ENCODE measurements at regions not wholly inside any gene's neighbourhood (a gene's known extent, or its start where the extent isn't known, plus 50 kb on each side); places are given as distances from the start of the nearest gene placed in this dataset.

- no peak overlapping the region for H3K4me2 ChIP-seq (ENCODE audit: low read length)
- TF ChIP-seq CTCF (IDR thresholded peaks at IDR 0.05; ENCODE audit: low read depth, low read length, poor library complexity, severe bottlenecking) (no peak), EZH2phosphoT487 (IDR thresholded peaks at IDR 0.05; ENCODE audit: borderline replicate concordance, low read length) (no peak)
- no peak overlapping the region for H3K4me3 ChIP-seq (ENCODE audit: low read length)
- H3K4me1 ChIP-seq (ENCODE audit: control insufficient read depth, low read length): no peaks in the 10 kb centered on the region
- no peaks in the 10 kb centered on the region for H3K79me2 ChIP-seq (ENCODE audit: control insufficient read depth, low read length)
- no peaks in the 10 kb centered on the region for H3K9me3 ChIP-seq (ENCODE audit: control insufficient read depth, insufficient read depth, low read length)
- H3K27ac ChIP-seq (ENCODE audit: low read depth, low read length): no peak overlapping the region
- H3K36me3 ChIP-seq (ENCODE audit: control insufficient read depth, low read length): no peaks in the 10 kb centered on the region
- no peaks in the 10 kb centered on the region for H3F3A ChIP-seq (ENCODE audit: control insufficient read depth, insufficient read depth)
- H3K27me3 ChIP-seq (ENCODE audit: control insufficient read depth, low read length): no peaks in the 10 kb centered on the region
- H3K9me2 ChIP-seq (replicated peaks; ENCODE audit: control insufficient read depth, low read length): no peaks in the 10 kb centered on the region
- H4K20me1 ChIP-seq (ENCODE audit: control insufficient read depth, insufficient read depth, low read depth, low read length): no peaks in the 10 kb centered on the region
Measured at GRCh38 chr12:111293266-111294009, 75.5 kb downstream of the PHETA1 start.

DNA sequence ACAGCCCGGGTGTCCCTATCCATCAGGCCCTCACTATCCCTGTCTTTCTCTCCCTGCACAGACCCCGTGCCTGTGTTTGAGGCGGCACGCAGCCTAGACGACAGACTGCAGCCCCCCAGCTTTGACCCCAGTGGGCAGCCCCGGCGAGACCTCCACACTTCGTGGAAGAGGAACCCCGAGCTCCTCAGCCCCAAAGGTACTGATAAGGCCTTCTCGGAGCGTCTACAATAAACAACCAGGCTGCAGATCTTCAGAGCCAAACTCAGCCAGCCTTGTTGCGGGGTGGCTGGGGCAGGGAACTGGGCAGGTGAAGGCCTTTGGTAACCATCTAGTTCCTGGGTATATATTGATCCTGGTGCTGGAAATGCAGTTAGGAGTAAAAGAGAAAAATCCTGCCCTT is 77.5 kb downstream of the PHETA1 start:
- H3K79me2 ChIP-seq (ENCODE audit: control insufficient read depth, low read length): no peaks in the 10 kb centered on the region
- no peak overlapping the region for H3K4me2 ChIP-seq (ENCODE audit: low read length)
- H3K27me3 ChIP-seq (ENCODE audit: control insufficient read depth, low read length): no peaks in the 10 kb centered on the region
- no peaks in the 10 kb centered on the region for H3K36me3 ChIP-seq (ENCODE audit: control insufficient read depth, low read length)
- H3K9me2 ChIP-seq (replicated peaks; ENCODE audit: control insufficient read depth, low read length): no peaks in the 10 kb centered on the region
- TF ChIP-seq EZH2phosphoT487 (IDR thresholded peaks at IDR 0.05; ENCODE audit: borderline replicate concordance, low read length) (no peak), CTCF (IDR thresholded peaks at IDR 0.05; ENCODE audit: low read depth, low read length, poor library complexity, severe bottlenecking) (no peak)
- no peak overlapping the region for H3K4me3 ChIP-seq (ENCODE audit: low read length)
- H4K20me1 ChIP-seq (ENCODE audit: control insufficient read depth, insufficient read depth, low read depth, low read length): no peaks in the 10 kb centered on the region
- H3K4me1 ChIP-seq (ENCODE audit: control insufficient read depth, low read length): no peaks in the 10 kb centered on the region
- H3F3A ChIP-seq (ENCODE audit: control insufficient read depth, insufficient read depth): no peaks in the 10 kb centered on the region
- no peaks in the 10 kb centered on the region for H3K9me3 ChIP-seq (ENCODE audit: control insufficient read depth, insufficient read depth, low read length)
- H3K27ac ChIP-seq (ENCODE audit: low read depth, low read length): no peak overlapping the region

DNA sequence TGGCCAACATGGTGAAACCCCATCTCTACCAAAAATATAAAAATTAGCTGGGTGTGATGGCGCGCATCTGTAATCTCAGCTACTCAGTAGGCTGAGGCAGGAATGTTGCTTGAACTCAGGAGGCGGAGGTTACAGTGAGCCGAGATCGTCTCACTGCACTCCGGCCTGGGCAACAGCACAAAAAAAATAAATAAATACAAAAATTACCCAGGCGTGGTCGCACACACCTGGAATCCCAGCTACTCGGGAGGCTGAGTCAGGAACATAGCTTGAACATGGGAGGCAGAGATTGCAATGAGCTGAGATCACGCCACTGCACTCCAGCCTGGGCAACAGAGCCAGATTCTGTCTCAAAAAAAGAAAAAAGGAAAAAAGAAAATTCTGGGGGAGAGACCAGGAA is 80.1 kb downstream of the PHETA1 start:
- TF ChIP-seq CTCF (IDR thresholded peaks at IDR 0.05; ENCODE audit: low read depth, low read length, poor library complexity, severe bottlenecking): no peak
- no peak for TF ChIP-seq EZH2phosphoT487 (IDR thresholded peaks at IDR 0.05; ENCODE audit: borderline replicate concordance, low read length)
- Histone ChIP-seq H3K4me3 (ENCODE audit: low read length) (no peak overlapping the region), H4K20me1 (ENCODE audit: control insufficient read depth, insufficient read depth, low read depth, low read length) (no peaks in the 10 kb centered on the region), H3K4me2 (ENCODE audit: low read length) (no peak overlapping the region), H3F3A (ENCODE audit: control insufficient read depth, insufficient read depth) (no peaks in the 10 kb centered on the region), H3K9me3 (ENCODE audit: control insufficient read depth, insufficient read depth, low read length) (no peaks in the 10 kb centered on the region), H3K4me1 (ENCODE audit: control insufficient read depth, low read length) (no peaks in the 10 kb centered on the region), H3K79me2 (ENCODE audit: control insufficient read depth, low read length) (no peaks in the 10 kb centered on the region), H3K27me3 (ENCODE audit: control insufficient read depth, low read length) (no peaks in the 10 kb centered on the region), H3K9me2 (replicated peaks; ENCODE audit: control insufficient read depth, low read length) (no peaks in the 10 kb centered on the region), H3K27ac (ENCODE audit: low read depth, low read length) (no peak overlapping the region), H3K36me3 (ENCODE audit: control insufficient read depth, low read length) (no peaks in the 10 kb centered on the region)
